Upper lobe of right lung (tissue), 1 donor: ENCODE measurements at regions not wholly inside any gene's neighbourhood (a gene's known extent, or its start where the extent isn't known, plus 50 kb on each side); places are given as distances from the start of the nearest gene placed in this dataset.

ENCODE experiments used
- ATAC-seq: fragments of 200-7000 bp; cut with Tn5 transposase; one replicate; pipeline ENCODE4 v1.9.1; 2020; ENCODE audit warnings: mild to moderate bottlenecking, moderate library complexity
- DNase-seq: peaks from one replicate; pipeline ENCODE4 v3.0.0-alpha.2; 2020
- H3K27ac ChIP-seq: fragments of 200-600 bp; one replicate; pipeline ENCODE4 v1.8.0; 2022
- H3K27me3 ChIP-seq: fragments of 200-600 bp; one replicate; pipeline ENCODE4 v1.8.0; 2022; ENCODE audit warnings: mild to moderate bottlenecking
- H3K36me3 ChIP-seq: fragments of 200-600 bp; one replicate; pipeline ENCODE4 v1.8.0; 2022
- H3K4me1 ChIP-seq: fragments of 200-600 bp; one replicate; pipeline ENCODE4 v1.8.0; 2022
- H3K4me3 ChIP-seq: fragments of 200-600 bp; one replicate; pipeline ENCODE4 v1.8.0; 2022; ENCODE audit warnings: mild to moderate bottlenecking
- H3K9me3 ChIP-seq: fragments of 200-600 bp; one replicate; pipeline ENCODE4 v1.8.0; 2022
- intact Hi-C: fragments of 100-400 bp; cut with DNase I; formaldehyde crosslinking; loops from one replicate; pipeline ENCODE4 v1.11.0; 2022
- TF ChIP-seq, protein P1 (sequence below): fragments of 200-600 bp; IDR thresholded peaks from one replicate; pipeline ENCODE4 v1.8.0; 2022; ENCODE audit warnings: antibody characterized with exemption
- donor health status: DM: no; HTN: yes; CAD: no; lungs with severe emphysema.

GRCh38 chr12:45582536-45582935 lies 147.0 kb upstream of the ARID2 start:
- intact Hi-C loops = no loop called here
- DNase-seq = no peak
- Histone ChIP-seq H3K27me3 (no peaks in the 10 kb centered on the region), H3K36me3 (no peaks in the 10 kb centered on the region), H3K27ac (no peak overlapping the region), H3K4me1 (no peaks in the 10 kb centered on the region), H3K4me3 (no peak overlapping the region), H3K9me3 (no peaks in the 10 kb centered on the region)
- TF ChIP-seq, protein P1, sequence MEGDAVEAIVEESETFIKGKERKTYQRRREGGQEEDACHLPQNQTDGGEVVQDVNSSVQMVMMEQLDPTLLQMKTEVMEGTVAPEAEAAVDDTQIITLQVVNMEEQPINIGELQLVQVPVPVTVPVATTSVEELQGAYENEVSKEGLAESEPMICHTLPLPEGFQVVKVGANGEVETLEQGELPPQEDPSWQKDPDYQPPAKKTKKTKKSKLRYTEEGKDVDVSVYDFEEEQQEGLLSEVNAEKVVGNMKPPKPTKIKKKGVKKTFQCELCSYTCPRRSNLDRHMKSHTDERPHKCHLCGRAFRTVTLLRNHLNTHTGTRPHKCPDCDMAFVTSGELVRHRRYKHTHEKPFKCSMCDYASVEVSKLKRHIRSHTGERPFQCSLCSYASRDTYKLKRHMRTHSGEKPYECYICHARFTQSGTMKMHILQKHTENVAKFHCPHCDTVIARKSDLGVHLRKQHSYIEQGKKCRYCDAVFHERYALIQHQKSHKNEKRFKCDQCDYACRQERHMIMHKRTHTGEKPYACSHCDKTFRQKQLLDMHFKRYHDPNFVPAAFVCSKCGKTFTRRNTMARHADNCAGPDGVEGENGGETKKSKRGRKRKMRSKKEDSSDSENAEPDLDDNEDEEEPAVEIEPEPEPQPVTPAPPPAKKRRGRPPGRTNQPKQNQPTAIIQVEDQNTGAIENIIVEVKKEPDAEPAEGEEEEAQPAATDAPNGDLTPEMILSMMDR = no peak
- ATAC-seq = no peak

DNA sequence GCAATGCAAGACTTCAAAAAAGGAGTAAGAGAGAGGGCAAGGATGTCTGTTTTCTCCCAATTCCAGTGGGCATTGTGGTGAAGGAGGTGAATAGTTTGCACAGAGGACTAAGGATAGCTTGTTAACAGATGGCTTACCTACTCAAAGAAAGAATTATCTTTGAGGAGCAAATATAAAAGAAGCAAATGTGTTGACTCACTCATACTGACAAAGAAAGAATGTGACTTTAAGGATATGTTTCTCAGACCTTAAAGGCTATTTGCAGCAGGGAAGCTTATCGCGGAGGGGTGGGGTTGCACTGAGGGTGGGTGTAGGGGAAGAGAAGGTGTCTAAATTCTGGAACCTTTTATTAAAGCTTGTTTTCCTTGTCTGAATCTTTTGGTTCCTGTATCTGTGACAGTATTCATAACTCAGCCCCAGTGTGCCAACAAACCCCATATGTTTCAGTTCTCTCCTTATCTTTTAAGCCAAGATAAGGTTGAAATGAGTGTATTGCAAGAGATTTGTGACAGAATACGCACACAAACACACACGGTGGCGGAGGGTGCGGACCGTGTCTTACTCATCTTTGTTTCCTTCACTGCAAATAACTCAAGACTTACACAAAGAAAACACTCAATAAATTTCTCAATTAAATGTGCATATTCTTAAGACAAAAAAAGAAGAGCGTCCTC lies 146.4 kb upstream of the ARID2 start:
- Histone ChIP-seq H3K4me3 (no peak overlapping the region), H3K27me3 (no peaks in the 10 kb centered on the region), H3K36me3 (no peaks in the 10 kb centered on the region), H3K9me3 (no peaks in the 10 kb centered on the region), H3K27ac (no peak overlapping the region), H3K4me1 (no peaks in the 10 kb centered on the region)
- intact Hi-C loops = no loop called here
- TF ChIP-seq, protein P1 = no peak
- ATAC-seq (no peak), DNase-seq (no peak)

DNA sequence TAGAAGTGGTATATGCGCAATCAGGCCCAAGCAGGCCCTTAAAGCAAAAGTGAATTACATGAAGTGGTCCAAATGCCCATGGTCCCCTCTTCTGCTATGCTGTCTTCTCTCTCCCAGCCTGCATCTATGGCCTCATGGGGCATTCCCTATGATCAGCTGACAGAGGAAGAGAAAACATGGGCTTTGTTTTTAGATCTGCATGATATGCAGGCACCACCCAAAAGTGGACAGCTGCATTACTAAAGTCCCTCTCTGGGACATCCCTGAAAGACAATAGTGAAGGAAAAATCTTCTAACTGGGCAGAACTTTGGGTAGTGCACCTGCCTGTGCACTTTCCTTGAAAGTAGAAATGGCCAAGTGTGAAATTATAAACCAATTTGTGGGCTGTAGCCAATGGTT lies 145.2 kb upstream of the ARID2 start:
- Histone ChIP-seq H3K4me1 (no peaks in the 10 kb centered on the region), H3K9me3 (no peaks in the 10 kb centered on the region), H3K27ac (no peak overlapping the region), H3K4me3 (no peak overlapping the region), H3K27me3 (no peaks in the 10 kb centered on the region), H3K36me3 (no peaks in the 10 kb centered on the region)
- DNase-seq (no peak), ATAC-seq (no peak)
- TF ChIP-seq, protein P1 = no peak
- intact Hi-C loops = no loop called here

- H3K36me3 ChIP-seq = no peaks in the 10 kb centered on the region
- H3K4me3 ChIP-seq = no peak overlapping the region
- no peaks in the 10 kb centered on the region for H3K9me3 ChIP-seq
- intact Hi-C loops = no loop called here
- ATAC-seq (no peak), DNase-seq (no peak)
- no peaks in the 10 kb centered on the region for H3K27me3 ChIP-seq
- H3K27ac ChIP-seq = no peak overlapping the region
- TF ChIP-seq, protein P1 = no peak
- no peaks in the 10 kb centered on the region for H3K4me1 ChIP-seq
Observed at GRCh38 chr12:45585522-45586230, 143.8 kb upstream of the ARID2 start.

GRCh38 chr12:45586486-45586885 lies 143.0 kb upstream of the ARID2 start:
- no peak overlapping the region for H3K27ac ChIP-seq
- no peaks in the 10 kb centered on the region for H3K4me1 ChIP-seq
- H3K9me3 ChIP-seq = no peaks in the 10 kb centered on the region
- intact Hi-C loops = no loop called here
- no peaks in the 10 kb centered on the region for H3K27me3 ChIP-seq
- DNase-seq = no peak
- no peaks in the 10 kb centered on the region for H3K36me3 ChIP-seq
- H3K4me3 ChIP-seq = no peak overlapping the region
- no peak for ATAC-seq
- TF ChIP-seq, protein P1 = no peak
